H9 (cell line): ENCODE measurements at regions not wholly inside any gene's neighbourhood (a gene's known extent, or its start where the extent isn't known, plus 50 kb on each side); places are given as distances from the start of the nearest gene placed in this dataset.

Experiments used
- DNase-seq: peaks from one replicate; pipeline ENCODE4 v3.0.0-alpha.2; 2017
- H2AFZ ChIP-seq: one replicate; pipeline ENCODE4 v1.6.1; 2013; ENCODE audit warnings: mild to moderate bottlenecking, low read length, control low read depth, moderate library complexity
- H2AK5ac ChIP-seq: 2 replicates; pipeline ENCODE4 v1.6.1; 2013; ENCODE audit warnings: low read length, control low read depth, mixed read lengths; ENCODE audit not compliant: insufficient read length
- H2BK120ac ChIP-seq: one replicate; pipeline ENCODE4 v1.6.1; 2013; ENCODE audit warnings: low read depth, mild to moderate bottlenecking, low read length, control low read depth, inconsistent platforms; ENCODE audit not compliant: poor library complexity, severe bottlenecking
- H2BK12ac ChIP-seq: 2 replicates; pipeline ENCODE4 v1.6.1; 2013; ENCODE audit warnings: low read length, control low read depth, mixed read lengths, low read depth; ENCODE audit not compliant: insufficient read length
- H2BK15ac ChIP-seq: 2 replicates; pipeline ENCODE4 v1.6.1; 2013; ENCODE audit warnings: low read depth, low read length, control low read depth
- H2BK20ac ChIP-seq: one replicate; pipeline ENCODE4 v1.6.1; 2013; ENCODE audit warnings: low read depth, mild to moderate bottlenecking, low read length, control low read depth, inconsistent platforms; ENCODE audit not compliant: poor library complexity, severe bottlenecking
- H2BK5ac ChIP-seq: 2 replicates; pipeline ENCODE4 v1.6.1; 2013; ENCODE audit warnings: low read length, control low read depth, mixed read lengths; ENCODE audit not compliant: insufficient read length
- H3K14ac ChIP-seq: 2 replicates; pipeline ENCODE4 v1.6.1; 2013; ENCODE audit warnings: low read length, control low read depth; ENCODE audit not compliant: insufficient read depth
- H3K18ac ChIP-seq: 2 replicates; pipeline ENCODE4 v1.6.1; 2013; ENCODE audit warnings: low read depth, mild to moderate bottlenecking, mixed read lengths, low read length, control low read depth; ENCODE audit not compliant: insufficient read length
- H3K23ac ChIP-seq: 2 replicates; pipeline ENCODE4 v1.6.1; 2013; ENCODE audit warnings: low read length, control low read depth, mixed read lengths, low read depth; ENCODE audit not compliant: insufficient read length
- H3K23me2 ChIP-seq: 2 replicates; pipeline ENCODE4 v1.6.1; 2013; ENCODE audit warnings: low read depth, mild to moderate bottlenecking, mixed read lengths, low read length, control low read depth; ENCODE audit not compliant: insufficient read length, poor library complexity, severe bottlenecking
- H3K27ac ChIP-seq: 2 replicates; pipeline ENCODE4 v1.5.1; 2013; ENCODE audit warnings: low read length, control low read depth, mixed read lengths, low read depth; ENCODE audit not compliant: insufficient read length
- H3K27me3 ChIP-seq: 2 replicates; pipeline ENCODE4 v1.6.1; 2013; ENCODE audit warnings: low read length, control low read depth, inconsistent platforms; ENCODE audit not compliant: insufficient read depth
- H3K4ac ChIP-seq: 2 replicates; pipeline ENCODE4 v1.6.1; 2013; ENCODE audit warnings: low read depth, mild to moderate bottlenecking, control low read depth, inconsistent platforms, low read length, moderate library complexity
- H3K4me1 ChIP-seq: 2 replicates; pipeline ENCODE4 v1.6.1; 2013; ENCODE audit warnings: low read length, control low read depth, inconsistent platforms; ENCODE audit not compliant: insufficient read depth
- H3K4me2 ChIP-seq: 2 replicates; pipeline ENCODE4 v1.6.1; 2013; ENCODE audit warnings: low read length, control low read depth, mixed read lengths; ENCODE audit not compliant: insufficient read length, insufficient read depth
- H3K56ac ChIP-seq: 2 replicates; pipeline ENCODE4 v1.6.1; 2013; ENCODE audit warnings: low read depth, mild to moderate bottlenecking, mixed read lengths, low read length, control low read depth; ENCODE audit not compliant: insufficient read length
- H3K79me1 ChIP-seq: 2 replicates; pipeline ENCODE4 v1.6.1; 2013; ENCODE audit warnings: low read depth, mild to moderate bottlenecking, moderate library complexity, low read length, control low read depth, inconsistent platforms; ENCODE audit not compliant: insufficient read depth, poor library complexity, severe bottlenecking
- H3K79me2 ChIP-seq: 2 replicates; pipeline ENCODE4 v1.6.1; 2013; ENCODE audit warnings: low read length, control low read depth, inconsistent platforms; ENCODE audit not compliant: insufficient read depth
- H3K9ac ChIP-seq: 2 replicates; pipeline ENCODE4 v1.6.1; 2013; ENCODE audit warnings: low read length, control low read depth, mixed read lengths; ENCODE audit not compliant: insufficient read length; ENCODE audit errors: extremely low read depth
- H3K9me3 ChIP-seq: one replicate; pipeline ENCODE4 v1.6.1; 2013; ENCODE audit warnings: low read depth, low read length, inconsistent platforms; ENCODE audit not compliant: control insufficient read depth
- H3T11ph ChIP-seq: one replicate; pipeline ENCODE4 v1.6.1; 2013; ENCODE audit warnings: mild to moderate bottlenecking, low read length, control low read depth, inconsistent platforms
- H4K20me1 ChIP-seq: one replicate; pipeline ENCODE4 v1.6.1; 2013; ENCODE audit not compliant: control insufficient read depth, insufficient read length, insufficient read depth
- H4K5ac ChIP-seq: 2 replicates; pipeline ENCODE4 v1.6.1; 2013; ENCODE audit warnings: low read depth, mild to moderate bottlenecking, mixed read lengths, low read length, control low read depth; ENCODE audit not compliant: insufficient read length
- H4K8ac ChIP-seq: replicated peaks from 2 replicates; pipeline ENCODE4 v1.6.1; 2013; ENCODE audit warnings: low read length, control low read depth, mixed read lengths, low read depth; ENCODE audit not compliant: insufficient read length
- H4K91ac ChIP-seq: 2 replicates; pipeline ENCODE4 v1.6.1; 2013; ENCODE audit warnings: low read depth, mild to moderate bottlenecking, moderate library complexity, mixed read lengths, low read length, control low read depth; ENCODE audit not compliant: insufficient read length
- H3K27ac Mint-ChIP-seq, 3 experiments: 2 replicates in 2 of 3; 3 replicates in 1 of 3; pipeline ENCODE4 v1.8.0; 2020 to 2021; ENCODE audit warnings: mixed read lengths in 3 of 3, mild to moderate bottlenecking in 1 of 3, moderate library complexity in 1 of 3
- H3K27me3 Mint-ChIP-seq: 2 replicates; pipeline ENCODE4 v1.8.0; 2021; ENCODE audit warnings: low read depth, mild to moderate bottlenecking, moderate library complexity, mixed read lengths
- H3K36me3 Mint-ChIP-seq, 3 experiments: 2 replicates in 2 of 3; 3 replicates in 1 of 3; pipeline ENCODE4 v1.8.0; 2020 to 2021; ENCODE audit warnings: low read depth in 3 of 3, mixed read lengths in 3 of 3; ENCODE audit not compliant: insufficient read depth in 1 of 3
- H3K4me1 Mint-ChIP-seq, 2 experiments: 2 replicates each; pipeline ENCODE4 v1.8.0; 2020; ENCODE audit warnings: mixed read lengths in 2 of 2
- H3K4me3 Mint-ChIP-seq, 2 experiments: 2 replicates in 1 of 2; 3 replicates in 1 of 2; pipeline ENCODE4 v1.8.0; 2020 to 2021; ENCODE audit warnings: mild to moderate bottlenecking in 2 of 2, mixed read lengths in 2 of 2, moderate library complexity in 1 of 2
- H3K9me3 Mint-ChIP-seq, 2 experiments: 2 replicates in 1 of 2; 3 replicates in 1 of 2; pipeline ENCODE4 v1.8.0; 2020; ENCODE audit warnings: mild to moderate bottlenecking in 2 of 2, mixed read lengths in 2 of 2, moderate library complexity in 1 of 2
- CTCF ChIP-seq: fragments of 200-600 bp; sonication (generic); conservative IDR thresholded peaks from 3 replicates; pipeline ENCODE4 v1.8.0; 2021; ENCODE audit warnings: antibody characterized with exemption, mild to moderate bottlenecking
- WGBS: extraction: QIAGEN DNeasy Blood & Tissue Kit; methylation state at CpG from one replicate; pipeline ENCODE4 v1.1.7; 2013; ENCODE audit warnings: missing lambda C conversion rate, low lambda C conversion rate, mixed read lengths; ENCODE audit not compliant: insufficient read length; ENCODE audit errors: extremely low coverage; 5-methylcytosine and 5-hydroxymethylcytosine counted together

DNA sequence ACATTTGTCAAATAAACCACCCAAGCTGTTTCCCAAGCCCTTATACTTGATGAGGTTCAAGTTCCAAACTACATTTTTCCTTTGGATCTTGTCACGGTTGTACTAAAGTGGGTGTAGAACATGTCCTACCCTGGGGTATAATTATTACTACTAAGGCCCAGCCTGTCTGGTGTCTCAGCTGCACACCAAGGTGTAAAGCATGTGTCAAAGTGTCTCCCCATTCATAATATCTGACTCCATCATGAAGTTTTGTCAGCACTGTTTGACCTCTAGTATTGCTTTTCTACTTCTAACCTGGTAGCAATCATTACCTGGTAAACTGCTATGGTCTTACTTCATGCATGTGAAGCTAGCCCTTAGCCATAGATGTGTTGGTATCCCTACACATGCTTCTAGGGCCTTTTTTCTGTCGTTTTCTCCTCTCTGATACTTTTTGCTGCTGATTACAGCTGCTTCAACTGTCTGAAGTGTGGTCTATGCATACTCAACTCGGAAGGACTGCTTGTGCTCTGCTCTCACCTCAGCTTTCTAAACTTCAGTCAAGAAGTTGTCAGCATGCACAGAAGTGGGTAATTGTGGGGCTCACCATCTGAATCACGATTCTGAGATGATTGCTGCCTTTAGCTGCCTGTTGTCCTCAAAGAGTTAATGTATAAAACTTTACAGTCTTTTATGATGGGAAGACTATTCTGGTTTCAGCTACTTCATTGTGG, 445.7 kb upstream of the TRIB2 start:
- WGBS, result no CpG with 5 or more reads among the region's 4 CpGs
- no peaks in the 10 kb centered on the region for H3K4me1 Mint-ChIP-seq

More for the DNA sequence above, 445.7 kb upstream of the TRIB2 start:
- H4K8ac ChIP-seq, result no peak overlapping the region
- H4K20me1 ChIP-seq, result no peaks in the 10 kb centered on the region
- H3K14ac ChIP-seq, result no peak overlapping the region
- H3K56ac ChIP-seq, result no peak overlapping the region
- no peaks in the 10 kb centered on the region for H3K9me3 ChIP-seq
- no peaks in the 10 kb centered on the region for H3K79me2 ChIP-seq
- H3K23ac ChIP-seq, result no peak overlapping the region
- H2AK5ac ChIP-seq, result no peak overlapping the region
- H3K27ac ChIP-seq, result no peak overlapping the region
- H2BK15ac ChIP-seq, result no peak overlapping the region
- H2BK12ac ChIP-seq, result no peak overlapping the region
- H3K4me1 ChIP-seq, result no peaks in the 10 kb centered on the region
- no peaks in the 10 kb centered on the region for H3K79me1 ChIP-seq
- Mint-ChIP-seq H3K36me3 (no peaks in the 10 kb centered on the region), H3K9me3 (peaks cover 0 to 2% of the 10 kb centered on the region in 2 experiments; a peak in 1 of 5 replicates), H3K27ac (no peak overlapping the region), H3K4me3 (no peak overlapping the region), H3K27me3 (no peaks in the 10 kb centered on the region)
- no peak overlapping the region for H3K18ac ChIP-seq
- no peak overlapping the region for H3K4ac ChIP-seq
- H4K5ac ChIP-seq, result no peak overlapping the region
- H2BK5ac ChIP-seq, result no peak overlapping the region
- no peak for TF ChIP-seq CTCF
- H3K9ac ChIP-seq, result no peak overlapping the region
- H3K27me3 ChIP-seq, result no peaks in the 10 kb centered on the region
- H3K23me2 ChIP-seq, result no peaks in the 10 kb centered on the region
- peak overlapping the region; percentile 29 for H2AFZ ChIP-seq
- DNase-seq, result no peak
- H3T11ph ChIP-seq, result no peak overlapping the region
- H4K91ac ChIP-seq, result no peak overlapping the region
- no peak overlapping the region for H2BK20ac ChIP-seq
- no peak overlapping the region for H3K4me2 ChIP-seq
- no peak overlapping the region for H2BK120ac ChIP-seq
